ENCODE measurements at regions not wholly inside any gene's neighbourhood (a gene's known extent, or its start where the extent isn't known, plus 50 kb on each side); places are given as distances from the start of the nearest gene placed in this dataset.

- TF ChIP-seq ESRRG (CRISPR knock-in tag; IDR thresholded peaks at IDR 0.05): no peak
- TF ChIP-seq PATZ1 (CRISPR knock-in tag; IDR thresholded peaks at IDR 0.05; ENCODE audit: borderline replicate concordance): no peak
- no peak for TF ChIP-seq ARNTL (CRISPR knock-in tag; IDR thresholded peaks at IDR 0.05; ENCODE audit: borderline replicate concordance, low read depth)
- TF ChIP-seq ZC3H10 (CRISPR knock-in tag; IDR thresholded peaks at IDR 0.05): no peak
- TF ChIP-seq RARB (CRISPR knock-in tag; IDR thresholded peaks at IDR 0.05): no peak
- no peak for TF ChIP-seq CREB5 (CRISPR knock-in tag; IDR thresholded peaks at IDR 0.05; ENCODE audit: low read depth)
- no peak for TF ChIP-seq OSR1 (CRISPR knock-in tag; IDR thresholded peaks at IDR 0.05)
- no peak for TF ChIP-seq CSRNP3 (CRISPR knock-in tag; IDR thresholded peaks at IDR 0.05)
- no peak for TF ChIP-seq ZFP3 (CRISPR knock-in tag; IDR thresholded peaks at IDR 0.05)
These were observed 1091.5 kb upstream of the ALCAM start for GRCh38 chr3:104275199-104275598.
